C4-2B (cell line): ENCODE measurements at regions not wholly inside any gene's neighbourhood (a gene's known extent, or its start where the extent isn't known, plus 50 kb on each side); places are given as distances from the start of the nearest gene placed in this dataset.

Experiments
- H3K27ac ChIP-seq: fragments of 450-650 bp; 2 replicates; pipeline ENCODE4 v1.5.1; 2017
- CTCF ChIP-seq: fragments of 450-650 bp; conservative IDR thresholded peaks from 2 replicates; pipeline ENCODE4 v1.5.1; 2017; ENCODE audit warnings: mild to moderate bottlenecking
- ZFX ChIP-seq: fragments of 450-650 bp; IDR thresholded peaks from 2 replicates; pipeline ENCODE4 v1.6.1; 2017

GRCh38 chr6:98137391-98137790 is 697.0 kb upstream of the POU3F2 start:
- TF ChIP-seq ZFX (no peak), CTCF (no peak)
- no peak overlapping the region for H3K27ac ChIP-seq

GRCh38 chr6:98142839-98143238 is 691.5 kb upstream of the POU3F2 start:
- H3K27ac ChIP-seq: no peak overlapping the region
- no peak for TF ChIP-seq ZFX
- TF ChIP-seq CTCF: no peak

GRCh38 chr6:98146656-98147055 is 687.7 kb upstream of the POU3F2 start:
- no peak for TF ChIP-seq ZFX
- H3K27ac ChIP-seq: no peak overlapping the region

- TF ChIP-seq ZFX (no peak), CTCF (no peak)
- H3K27ac ChIP-seq: no peak overlapping the region
These were observed 677.8 kb upstream of the POU3F2 start for GRCh38 chr6:98156580-98156979.

GRCh38 chr6:98179606-98180005 is 654.8 kb upstream of the POU3F2 start:
- TF ChIP-seq ZFX: no peak

GRCh38 chr6:98200084-98200483 is 634.3 kb upstream of the POU3F2 start:
- TF ChIP-seq ZFX (no peak), CTCF (no peak)
- H3K27ac ChIP-seq: no peak overlapping the region

More at GRCh38 chr6:98179606-98180005, 654.8 kb upstream of the POU3F2 start:
- H3K27ac ChIP-seq: no peak overlapping the region

- no peak for TF ChIP-seq ZFX
- TF ChIP-seq CTCF: no peak
These were observed 631.1 kb upstream of the POU3F2 start for GRCh38 chr6:98203170-98203806.

GRCh38 chr6:98212468-98212867 is 621.9 kb upstream of the POU3F2 start:
- TF ChIP-seq CTCF (no peak), ZFX (no peak)

More at GRCh38 chr6:98203170-98203806, 631.1 kb upstream of the POU3F2 start:
- no peak overlapping the region for H3K27ac ChIP-seq

More at GRCh38 chr6:98212468-98212867, 621.9 kb upstream of the POU3F2 start:
- no peak overlapping the region for H3K27ac ChIP-seq
